NT2/D1 (cell line): ENCODE measurements at regions not wholly inside any gene's neighbourhood (a gene's known extent, or its start where the extent isn't known, plus 50 kb on each side); places are given as distances from the start of the nearest gene placed in this dataset.

Experiments
- SUZ12 ChIP-seq: IDR thresholded peaks from 2 replicates; pipeline ENCODE4 v1.6.1; 2011; ENCODE audit not compliant: insufficient read length, insufficient read depth; ENCODE audit errors: extremely low read depth
- YY1 ChIP-seq: IDR thresholded peaks from 2 replicates; pipeline ENCODE4 v1.6.1; 2011; ENCODE audit not compliant: insufficient read length, insufficient read depth
- ZNF274 ChIP-seq: IDR thresholded peaks from 2 replicates; pipeline ENCODE4 v1.6.1; 2011; ENCODE audit warnings: mild to moderate bottlenecking, low read depth, low read length

DNA sequence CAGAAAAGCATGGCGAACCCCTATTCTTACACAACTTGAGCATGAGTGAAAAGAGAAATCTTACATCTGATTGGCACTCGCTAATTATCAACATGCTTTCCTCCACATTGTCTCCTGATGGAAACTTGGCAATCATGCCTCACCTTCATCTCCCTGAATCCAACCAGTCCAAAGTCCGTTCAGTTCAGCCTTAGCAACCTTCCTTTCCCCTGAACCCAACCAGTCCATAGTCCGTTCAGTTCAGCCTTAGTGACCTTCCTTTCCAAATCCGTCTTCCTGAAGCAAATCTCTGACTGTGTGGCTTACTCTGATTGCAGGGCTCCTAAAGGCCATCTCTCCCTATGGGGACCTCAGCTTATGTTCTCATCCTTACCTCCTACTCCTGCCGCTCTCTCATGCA, 538.3 kb upstream of the CLINT1 start:
- TF ChIP-seq SUZ12 (no peak), YY1 (no peak), ZNF274 (no peak)
